Endothelial cell (in vitro differentiated cells): ENCODE measurements at regions not wholly inside any gene's neighbourhood (a gene's known extent, or its start where the extent isn't known, plus 50 kb on each side); places are given as distances from the start of the nearest gene placed in this dataset.

ENCODE experiments used
- DNase-seq: peaks from one replicate; pipeline ENCODE4 v3.0.0; 2021; ENCODE audit warnings: low spot score
- H3K27ac Mint-ChIP-seq: one replicate; pipeline ENCODE4 v1.8.0; 2021; ENCODE audit warnings: mixed read lengths, inconsistent platforms; ENCODE audit not compliant: unreplicated experiment
- H3K27me3 Mint-ChIP-seq: one replicate; pipeline ENCODE4 v1.8.0; 2021; ENCODE audit warnings: mild to moderate bottlenecking, moderate library complexity, mixed read lengths, inconsistent platforms; ENCODE audit not compliant: unreplicated experiment
- H3K36me3 Mint-ChIP-seq: one replicate; pipeline ENCODE4 v1.8.0; 2021; ENCODE audit warnings: mild to moderate bottlenecking, low read depth, mixed read lengths, inconsistent platforms; ENCODE audit not compliant: unreplicated experiment
- H3K4me1 Mint-ChIP-seq: one replicate; pipeline ENCODE4 v1.8.0; 2021; ENCODE audit warnings: mild to moderate bottlenecking, mixed read lengths, inconsistent platforms; ENCODE audit not compliant: unreplicated experiment
- H3K4me3 Mint-ChIP-seq: one replicate; pipeline ENCODE4 v1.8.0; 2021; ENCODE audit warnings: mild to moderate bottlenecking, mixed read lengths, inconsistent platforms; ENCODE audit not compliant: unreplicated experiment
- H3K9me3 Mint-ChIP-seq: one replicate; pipeline ENCODE4 v1.8.0; 2021; ENCODE audit warnings: mixed read lengths, inconsistent platforms; ENCODE audit not compliant: unreplicated experiment
- CTCF ChIP-seq: fragments of 200-600 bp; sonication (generic); IDR thresholded peaks from one replicate; pipeline ENCODE4 v1.5.0; 2021; ENCODE audit warnings: antibody characterized with exemption; ENCODE audit not compliant: unreplicated experiment

GRCh38 chr2:48175656-48176055 lies 138.8 kb upstream of the FOXN2 start:
- no peak for TF ChIP-seq CTCF
- H3K4me3 Mint-ChIP-seq: no peak overlapping the region
- no peaks in the 10 kb centered on the region for H3K36me3 Mint-ChIP-seq
- no peaks in the 10 kb centered on the region for H3K27me3 Mint-ChIP-seq
- H3K4me1 Mint-ChIP-seq: no peaks in the 10 kb centered on the region
- DNase-seq: no peak
- no peak overlapping the region for H3K27ac Mint-ChIP-seq
- H3K9me3 Mint-ChIP-seq: no peaks in the 10 kb centered on the region

DNA sequence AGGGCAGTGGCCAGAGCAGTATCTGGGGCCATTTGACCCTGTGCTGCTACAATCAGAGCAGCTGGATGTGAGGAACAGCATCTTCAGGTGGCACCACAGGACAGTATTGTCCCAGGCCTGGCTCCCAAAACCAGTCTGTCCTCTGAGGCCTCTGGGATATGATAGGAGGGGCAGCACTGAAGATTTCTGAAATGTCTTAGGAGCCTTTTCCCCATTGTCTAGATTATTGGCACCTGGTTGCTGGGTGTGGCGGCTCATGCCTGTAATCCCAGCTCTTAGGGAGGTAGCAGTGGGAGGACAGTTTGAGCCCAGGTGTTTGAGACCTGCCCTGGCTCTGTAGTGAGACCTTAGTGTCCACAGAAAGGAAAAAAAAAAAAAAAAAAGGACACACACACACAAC lies 137.6 kb upstream of the FOXN2 start:
- no peak overlapping the region for H3K27ac Mint-ChIP-seq
- no peak overlapping the region for H3K4me3 Mint-ChIP-seq
- no peaks in the 10 kb centered on the region for H3K27me3 Mint-ChIP-seq
- no peaks in the 10 kb centered on the region for H3K4me1 Mint-ChIP-seq
- H3K36me3 Mint-ChIP-seq: no peaks in the 10 kb centered on the region
- TF ChIP-seq CTCF: no peak
- H3K9me3 Mint-ChIP-seq: no peaks in the 10 kb centered on the region
- no peak for DNase-seq

DNA sequence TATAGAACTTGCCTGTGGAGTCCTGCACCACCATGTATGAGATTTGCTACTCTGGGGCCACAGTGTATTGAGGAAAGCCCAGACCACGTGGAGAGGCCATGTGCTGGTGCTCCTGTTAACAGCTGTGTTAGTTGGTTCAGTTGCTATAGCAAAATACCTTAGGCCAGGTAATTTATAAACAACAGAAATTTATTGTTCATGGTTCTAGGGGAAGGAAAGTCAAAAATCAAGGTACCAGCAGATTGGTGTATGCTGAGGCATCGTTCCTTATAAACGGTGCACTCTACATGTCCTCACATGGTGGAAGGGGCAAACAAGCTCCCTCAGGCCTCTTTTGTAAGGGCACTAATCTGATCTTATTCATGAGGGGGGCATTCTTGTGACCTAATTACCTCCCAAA lies 135.9 kb upstream of the FOXN2 start:
- H3K9me3 Mint-ChIP-seq: no peaks in the 10 kb centered on the region
- no peak for DNase-seq
- no peaks in the 10 kb centered on the region for H3K27me3 Mint-ChIP-seq
- TF ChIP-seq CTCF: no peak
- no peaks in the 10 kb centered on the region for H3K36me3 Mint-ChIP-seq
- H3K4me3 Mint-ChIP-seq: no peak overlapping the region
- H3K27ac Mint-ChIP-seq: no peak overlapping the region
- H3K4me1 Mint-ChIP-seq: peaks cover 5% of the 10 kb centered on the region

- H3K27ac Mint-ChIP-seq: no peak overlapping the region
- no peak for TF ChIP-seq CTCF
- no peaks in the 10 kb centered on the region for H3K9me3 Mint-ChIP-seq
- peaks cover 5% of the 10 kb centered on the region for H3K4me1 Mint-ChIP-seq
- DNase-seq: no peak
- no peaks in the 10 kb centered on the region for H3K36me3 Mint-ChIP-seq
- H3K4me3 Mint-ChIP-seq: no peak overlapping the region
- H3K27me3 Mint-ChIP-seq: no peaks in the 10 kb centered on the region
These were observed 133.9 kb upstream of the FOXN2 start for GRCh38 chr2:48180557-48180956.

- H3K27me3 Mint-ChIP-seq: no peaks in the 10 kb centered on the region
- no peaks in the 10 kb centered on the region for H3K36me3 Mint-ChIP-seq
- no peak overlapping the region for H3K4me3 Mint-ChIP-seq
- H3K4me1 Mint-ChIP-seq: peaks cover 5% of the 10 kb centered on the region
- H3K9me3 Mint-ChIP-seq: no peaks in the 10 kb centered on the region
- TF ChIP-seq CTCF: no peak
- no peak for DNase-seq
- H3K27ac Mint-ChIP-seq: no peak overlapping the region
These were observed 131.2 kb upstream of the FOXN2 start for GRCh38 chr2:48183276-48183675.
